H1 (cell line): ENCODE measurements at regions not wholly inside any gene's neighbourhood (a gene's known extent, or its start where the extent isn't known, plus 50 kb on each side); places are given as distances from the start of the nearest gene placed in this dataset.

Source experiments
- BACH1 ChIP-seq: IDR thresholded peaks from 2 replicates; pipeline ENCODE4 v1.6.1; 2012; ENCODE audit warnings: low read length, improper control_type of control experiment
- EGR1 ChIP-seq: IDR thresholded peaks from 2 replicates; pipeline ENCODE4 v1.6.1; 2011; ENCODE audit warnings: low read depth, low read length, borderline replicate concordance
- KDM5A ChIP-seq: fragments of 200-600 bp; IDR thresholded peaks from 2 replicates; pipeline ENCODE4 v1.7.1; 2012; ENCODE audit warnings: mild to moderate bottlenecking, low read length, inconsistent platforms, mixed read lengths
- SP2 ChIP-seq: IDR thresholded peaks from 2 replicates; pipeline ENCODE4 v1.6.1; 2012; ENCODE audit warnings: mild to moderate bottlenecking, low read length, inconsistent platforms
- TAF7 ChIP-seq: optimal IDR thresholded peaks from 2 replicates; pipeline ENCODE3; 2011; ENCODE audit warnings: low read depth, mild to moderate bottlenecking, inconsistent platforms, low read length, moderate library complexity, borderline replicate concordance
- TF ChIP-seq, protein P1 (sequence below): IDR thresholded peaks from 2 replicates; pipeline ENCODE4 v1.6.1; 2011; ENCODE audit warnings: low read length, improper control_type of control experiment

DNA sequence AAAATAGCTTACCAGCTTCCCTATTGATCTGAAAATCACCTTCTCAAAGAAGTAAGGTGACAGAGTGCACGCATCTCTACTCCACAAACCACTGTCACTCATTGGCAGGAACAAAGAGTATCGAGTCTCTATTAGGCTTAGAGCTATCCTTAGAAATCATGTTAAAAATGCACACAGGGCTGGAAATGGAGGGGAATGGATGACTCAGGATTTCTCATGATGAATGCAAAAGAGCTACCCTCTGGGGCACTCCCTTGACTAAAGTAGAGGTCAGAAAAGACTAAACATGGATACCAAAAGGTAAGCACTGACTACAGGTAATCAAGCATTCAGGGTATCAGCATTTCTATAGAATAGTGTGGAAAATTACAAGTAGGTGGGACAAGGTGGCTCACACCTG, 96.1 kb upstream of the ANO4 start (continued):
- no peak for TF ChIP-seq SP2
- TF ChIP-seq, protein P1, sequence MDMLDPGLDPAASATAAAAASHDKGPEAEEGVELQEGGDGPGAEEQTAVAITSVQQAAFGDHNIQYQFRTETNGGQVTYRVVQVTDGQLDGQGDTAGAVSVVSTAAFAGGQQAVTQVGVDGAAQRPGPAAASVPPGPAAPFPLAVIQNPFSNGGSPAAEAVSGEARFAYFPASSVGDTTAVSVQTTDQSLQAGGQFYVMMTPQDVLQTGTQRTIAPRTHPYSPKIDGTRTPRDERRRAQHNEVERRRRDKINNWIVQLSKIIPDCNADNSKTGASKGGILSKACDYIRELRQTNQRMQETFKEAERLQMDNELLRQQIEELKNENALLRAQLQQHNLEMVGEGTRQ = no peak
- no peak for TF ChIP-seq KDM5A
- TF ChIP-seq TAF7 = no peak
- no peak for TF ChIP-seq BACH1
- TF ChIP-seq EGR1 = no peak
